Hepatocyte (in vitro differentiated cells): ENCODE measurements at regions not wholly inside any gene's neighbourhood (a gene's known extent, or its start where the extent isn't known, plus 50 kb on each side); places are given as distances from the start of the nearest gene placed in this dataset.

Experiments
- DNase-seq: peaks from one replicate; pipeline ENCODE4 v3.0.0-alpha.2; 2016; ENCODE audit warnings: low spot score
- H2AFZ ChIP-seq: fragments of 200-600 bp; sonication (generic); 2 replicates; pipeline ENCODE4 v1.6.0; 2016; ENCODE audit warnings: antibody characterized with exemption, mild to moderate bottlenecking
- H3K27ac ChIP-seq: fragments of 200-600 bp; sonication (generic); 2 replicates; pipeline ENCODE4 v1.5.1; 2016; ENCODE audit warnings: mild to moderate bottlenecking
- H3K27me3 ChIP-seq: fragments of 200-600 bp; sonication (generic); 2 replicates; pipeline ENCODE4 v1.6.1; 2016
- H3K36me3 ChIP-seq: fragments of 200-600 bp; sonication (generic); replicated peaks from 2 replicates; pipeline ENCODE4 v1.5.1; 2016; ENCODE audit warnings: low read depth; ENCODE audit not compliant: insufficient read depth
- H3K4me1 ChIP-seq: fragments of 200-600 bp; sonication (generic); 2 replicates; pipeline ENCODE4 v1.5.1; 2016; ENCODE audit warnings: mild to moderate bottlenecking, moderate library complexity; ENCODE audit not compliant: insufficient read depth
- H3K4me2 ChIP-seq: fragments of 200-600 bp; sonication (generic); 2 replicates; pipeline ENCODE4 v1.6.0; 2016
- H3K4me3 ChIP-seq: fragments of 200-600 bp; sonication (generic); 2 replicates; pipeline ENCODE4 v1.5.1; 2016; ENCODE audit warnings: mild to moderate bottlenecking
- H3K79me2 ChIP-seq: fragments of 200-600 bp; sonication (generic); 2 replicates; pipeline ENCODE4 v1.6.0; 2017; ENCODE audit warnings: mild to moderate bottlenecking
- H3K9me2 ChIP-seq: fragments of 200-600 bp; sonication (generic); replicated peaks from 2 replicates; pipeline ENCODE4 v1.6.0; 2017; ENCODE audit warnings: mild to moderate bottlenecking; ENCODE audit not compliant: insufficient read depth
- H3K9me3 ChIP-seq: fragments of 200-600 bp; sonication (generic); 2 replicates; pipeline ENCODE4 v1.5.1; 2016; ENCODE audit warnings: low read depth, mild to moderate bottlenecking
- H4K20me1 ChIP-seq: fragments of 200-600 bp; sonication (generic); 2 replicates; pipeline ENCODE4 v1.6.0; 2016; ENCODE audit warnings: mild to moderate bottlenecking; ENCODE audit not compliant: insufficient read depth, poor library complexity, severe bottlenecking
- CTCF ChIP-seq: fragments of 200-600 bp; sonication (generic); IDR thresholded peaks from 2 replicates; pipeline ENCODE4 v1.5.1; 2016; ENCODE audit warnings: antibody characterized with exemption, mild to moderate bottlenecking; ENCODE audit not compliant: poor library complexity
- EZH2 ChIP-seq: fragments of 200-600 bp; sonication (generic); IDR thresholded peaks from 2 replicates; pipeline ENCODE4 v1.6.1; 2016; ENCODE audit warnings: antibody characterized with exemption, mild to moderate bottlenecking, borderline replicate concordance
- EZH2phosphoT487 ChIP-seq: fragments of 200-600 bp; sonication (generic); IDR thresholded peaks from one replicate; pipeline ENCODE4 v1.6.1; 2018; ENCODE audit warnings: antibody characterized with exemption, mild to moderate bottlenecking, low read depth, moderate library complexity; ENCODE audit not compliant: unreplicated experiment, severe bottlenecking
- WGBS: methylation state at CpG from one replicate; pipeline ENCODE4 v1.1.6; 2016; ENCODE audit warnings: low lambda C conversion rate; ENCODE audit errors: missing lambda C conversion rate; 5-methylcytosine and 5-hydroxymethylcytosine counted together

GRCh38 chr6:105803442-105803841 is 282.7 kb upstream of the PRDM1 start:
- Histone ChIP-seq H3K4me2 (no peak overlapping the region), H4K20me1 (no peaks in the 10 kb centered on the region), H3K27me3 (no peaks in the 10 kb centered on the region), H3K36me3 (no peaks in the 10 kb centered on the region), H3K27ac (no peak overlapping the region), H3K9me3 (no peaks in the 10 kb centered on the region), H3K79me2 (no peaks in the 10 kb centered on the region), H2AFZ (no peak overlapping the region), H3K9me2 (no peaks in the 10 kb centered on the region), H3K4me3 (no peak overlapping the region), H3K4me1 (no peaks in the 10 kb centered on the region)
- TF ChIP-seq CTCF (no peak), EZH2phosphoT487 (no peak), EZH2 (no peak)
- DNase-seq: no peak
- WGBS: 86% methylated on average over 2 of the region's 2 CpGs

- TF ChIP-seq EZH2phosphoT487 (no peak), EZH2 (no peak), CTCF (no peak)
- H4K20me1 ChIP-seq: no peaks in the 10 kb centered on the region
- DNase-seq: no peak
- WGBS: 95% methylated on average over 3 of the region's 3 CpGs
- no peaks in the 10 kb centered on the region for H3K36me3 ChIP-seq
- no peak overlapping the region for H2AFZ ChIP-seq
- H3K4me3 ChIP-seq: no peak overlapping the region
- no peaks in the 10 kb centered on the region for H3K79me2 ChIP-seq
- H3K27ac ChIP-seq: no peak overlapping the region
- no peak overlapping the region for H3K4me2 ChIP-seq
- H3K9me2 ChIP-seq: no peaks in the 10 kb centered on the region
- no peaks in the 10 kb centered on the region for H3K9me3 ChIP-seq
- peaks cover 5% of the 10 kb centered on the region for H3K4me1 ChIP-seq
- H3K27me3 ChIP-seq: no peaks in the 10 kb centered on the region
Observed at GRCh38 chr6:105802703-105803102, 283.4 kb upstream of the PRDM1 start.

- H3K9me2 ChIP-seq: no peaks in the 10 kb centered on the region
- H3K27ac ChIP-seq: no peak overlapping the region
- no peaks in the 10 kb centered on the region for H3K79me2 ChIP-seq
- H3K4me3 ChIP-seq: no peak overlapping the region
- no peaks in the 10 kb centered on the region for H3K27me3 ChIP-seq
- H3K4me2 ChIP-seq: no peak overlapping the region
- no peaks in the 10 kb centered on the region for H4K20me1 ChIP-seq
- no peak overlapping the region for H2AFZ ChIP-seq
- DNase-seq: no peak
- no peaks in the 10 kb centered on the region for H3K36me3 ChIP-seq
- peaks cover 20% of the 10 kb centered on the region for H3K4me1 ChIP-seq
- TF ChIP-seq EZH2 (no peak), EZH2phosphoT487 (no peak), CTCF (no peak)
- 82% methylated on average over 2 of the region's 2 CpGs for WGBS
- no peaks in the 10 kb centered on the region for H3K9me3 ChIP-seq
Observed at GRCh38 chr6:105800871-105801270, 285.3 kb upstream of the PRDM1 start.

- no peaks in the 10 kb centered on the region for H4K20me1 ChIP-seq
- no peak overlapping the region for H3K4me2 ChIP-seq
- H3K36me3 ChIP-seq: no peaks in the 10 kb centered on the region
- no peaks in the 10 kb centered on the region for H3K79me2 ChIP-seq
- 92% methylated on average over 2 of the region's 2 CpGs for WGBS
- peaks cover 25% of the 10 kb centered on the region for H3K4me1 ChIP-seq
- H3K9me2 ChIP-seq: no peaks in the 10 kb centered on the region
- no peaks in the 10 kb centered on the region for H3K9me3 ChIP-seq
- H3K27ac ChIP-seq: no peak overlapping the region
- no peaks in the 10 kb centered on the region for H3K27me3 ChIP-seq
- TF ChIP-seq CTCF: no peak
- TF ChIP-seq EZH2: no peak
- no peak for TF ChIP-seq EZH2phosphoT487
- H2AFZ ChIP-seq: no peak overlapping the region
- no peak for DNase-seq
- H3K4me3 ChIP-seq: no peak overlapping the region
Observed at GRCh38 chr6:105800398-105800797, 285.7 kb upstream of the PRDM1 start.
